ENCODE measurements at regions not wholly inside any gene's neighbourhood (a gene's known extent, or its start where the extent isn't known, plus 50 kb on each side); places are given as distances from the start of the nearest gene placed in this dataset.

DNA sequence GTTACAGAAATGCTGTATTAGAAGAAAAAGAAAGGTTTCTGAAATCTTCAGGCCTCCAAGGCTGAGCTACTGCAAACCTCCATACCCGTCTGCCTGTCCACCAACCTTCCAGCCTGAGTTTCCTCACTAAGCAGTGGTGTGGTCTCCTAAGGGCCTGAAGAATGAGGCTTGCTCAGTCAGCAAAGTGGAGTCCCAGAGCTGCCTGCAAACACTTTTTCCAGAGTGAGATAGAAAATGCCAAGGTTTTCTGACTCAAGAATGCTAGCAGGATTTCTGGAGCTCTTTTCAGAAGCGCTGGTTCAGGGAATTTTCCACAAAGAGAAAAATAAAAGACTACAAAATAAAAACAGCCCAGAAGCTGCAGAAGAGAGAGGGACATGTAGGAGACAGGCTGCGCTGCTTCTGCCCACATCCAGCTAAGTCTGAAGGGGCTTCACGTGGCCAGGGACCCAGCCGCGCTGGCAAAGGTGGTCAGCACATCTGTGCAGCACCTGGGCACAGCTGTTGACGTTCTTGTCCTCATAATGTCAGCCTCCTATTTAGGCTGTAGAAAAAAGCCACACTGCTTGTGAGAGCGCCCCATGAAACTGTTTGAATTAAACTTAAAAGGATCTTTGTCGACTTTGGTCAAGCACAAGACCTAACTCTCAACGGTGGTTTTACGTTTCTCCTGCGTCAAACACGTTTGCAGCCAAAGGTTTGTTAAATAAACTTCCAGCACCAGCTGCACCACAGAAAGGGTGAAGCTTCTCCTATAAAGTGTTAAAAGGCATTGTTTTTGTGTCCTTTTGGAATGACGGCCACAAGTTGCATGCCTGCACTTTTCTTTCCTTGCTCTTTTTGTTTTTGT, 209.0 kb downstream of the THBS2 start:
- DNase-seq: no peak

- DNase-seq: no peak
Observed at GRCh38 chr6:169042061-169042460, 211.6 kb downstream of the THBS2 start.

GRCh38 chr6:169041078-169041477, 212.6 kb downstream of the THBS2 start:
- DNase-seq: no peak

GRCh38 chr6:169038691-169039090, 215.0 kb downstream of the THBS2 start:
- DNase-seq: no peak

DNA sequence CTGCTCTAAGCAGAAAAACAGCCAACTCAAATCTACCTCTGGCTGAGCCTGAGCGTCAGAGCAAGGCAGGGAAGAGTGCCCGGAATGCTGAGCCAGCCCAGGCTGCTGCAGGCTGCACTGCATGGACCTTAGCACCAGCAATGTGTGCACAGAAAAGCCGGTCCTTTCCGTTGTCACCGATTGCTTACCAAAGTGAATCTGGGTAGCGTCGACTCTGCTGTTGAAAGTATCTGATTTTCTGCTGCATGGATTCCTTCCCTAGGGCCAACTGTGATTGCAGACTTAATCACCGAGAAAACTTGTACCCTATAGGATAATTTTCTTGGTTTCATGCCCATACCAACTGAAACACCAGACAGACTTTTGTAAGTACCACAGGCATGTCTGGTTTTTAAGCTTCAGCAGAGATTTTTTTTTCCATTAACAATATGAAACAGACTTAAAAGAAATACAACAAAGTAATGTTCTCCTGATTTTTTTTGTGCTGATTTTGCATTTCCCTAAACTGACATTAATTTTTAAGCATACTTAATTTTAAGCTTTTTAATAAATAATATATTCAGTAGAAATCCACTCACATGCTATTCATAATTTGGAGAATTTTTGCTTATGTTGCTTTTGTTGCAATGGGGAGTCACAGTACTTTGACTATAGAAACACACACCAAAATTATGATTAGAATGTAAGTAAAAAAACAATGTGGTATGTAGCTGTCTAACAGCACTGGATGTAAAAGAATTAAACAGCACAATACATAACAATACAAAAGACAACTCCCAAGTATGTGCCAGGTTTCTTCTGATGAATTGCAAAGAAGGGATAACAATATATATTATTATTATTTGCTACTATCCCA, 218.0 kb downstream of the THBS2 start:
- no peak for DNase-seq

- no peak for DNase-seq
Observed at GRCh38 chr6:169034516-169035167, 219.0 kb downstream of the THBS2 start.

- DNase-seq: no peak
Observed at GRCh38 chr6:169029861-169030260, 223.8 kb downstream of the THBS2 start.

- no peak for DNase-seq
Observed at GRCh38 chr6:169028343-169028742, 225.3 kb downstream of the THBS2 start.

DNA sequence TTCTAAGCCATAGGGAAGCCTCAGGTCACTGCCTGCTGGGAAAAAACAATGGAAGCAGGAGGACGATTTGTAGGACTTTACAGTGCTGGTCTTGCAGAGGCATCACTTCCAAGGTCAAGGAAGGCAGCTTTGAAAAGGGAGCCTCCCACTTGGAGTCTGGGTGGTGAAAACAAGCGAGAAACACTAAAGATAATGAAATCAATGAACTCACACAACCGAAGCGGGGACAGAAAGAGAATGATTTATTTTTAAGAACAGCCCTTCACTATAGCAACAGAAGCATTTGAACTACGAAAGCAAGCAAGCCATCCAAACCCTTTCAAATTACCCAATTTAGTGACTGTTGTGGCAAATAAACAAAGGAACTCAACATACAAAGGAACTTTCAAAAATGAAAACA, 227.5 kb downstream of the THBS2 start:
- DNase-seq: no peak

GRCh38 chr6:169024047-169024660, 229.5 kb downstream of the THBS2 start:
- no peak for DNase-seq

DNA sequence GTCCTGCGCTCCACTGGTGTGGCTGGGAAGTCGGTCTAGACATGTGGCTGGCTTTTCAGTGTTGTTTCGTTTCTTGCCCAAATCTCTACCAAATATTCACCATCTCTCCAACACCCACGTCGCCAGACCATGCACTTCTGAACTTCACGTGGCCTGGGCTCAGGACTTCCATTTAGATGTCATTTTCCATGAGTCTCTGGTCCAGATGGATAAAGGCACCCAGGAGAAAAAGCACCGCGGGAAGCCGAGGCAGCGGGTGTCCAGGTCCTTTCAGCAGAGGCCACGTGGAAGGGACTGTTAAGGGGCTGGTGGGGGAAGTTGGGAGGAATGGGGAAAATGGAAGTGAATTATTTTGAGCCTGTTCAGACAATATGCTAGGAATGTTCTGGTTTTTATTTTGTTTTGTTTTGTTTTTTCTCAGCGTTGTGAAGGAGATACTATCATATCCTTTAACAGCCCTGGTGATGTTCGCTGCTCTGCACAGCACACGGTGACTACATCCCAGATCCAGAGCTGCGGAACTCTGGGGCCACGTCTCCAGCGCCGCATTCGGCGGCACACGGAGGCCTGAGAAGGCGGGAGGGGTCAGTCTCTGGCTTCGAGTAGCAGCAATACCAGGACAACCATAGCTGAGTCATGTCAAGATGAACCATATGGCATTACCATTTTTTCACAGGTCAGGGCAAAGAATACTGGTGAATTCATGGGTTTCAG, 230.3 kb downstream of the THBS2 start:
- DNase-seq: no peak

- no peak for DNase-seq
Observed at GRCh38 chr6:169022079-169022478, 231.6 kb downstream of the THBS2 start.

DNA sequence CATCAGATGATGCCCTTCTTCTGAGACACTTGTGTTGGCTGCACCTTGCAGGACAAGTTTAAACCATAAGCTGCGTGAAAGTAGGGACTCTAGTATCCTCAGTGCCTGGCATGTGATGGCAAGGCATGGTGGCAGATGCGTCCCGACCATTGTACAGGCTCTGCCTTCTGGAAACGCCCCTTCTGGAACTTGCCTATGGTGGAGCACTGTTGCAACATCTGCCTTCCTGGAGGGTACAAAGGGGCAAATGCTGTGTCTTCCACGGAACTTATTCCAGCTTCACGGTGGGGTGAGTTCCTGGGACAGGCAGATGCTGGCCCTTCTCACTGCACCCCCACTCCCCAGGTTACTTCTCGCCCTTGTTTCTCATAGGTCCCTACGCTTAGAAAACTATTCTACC, 232.8 kb downstream of the THBS2 start:
- DNase-seq: no peak

GRCh38 chr6:169019727-169020491, 233.7 kb downstream of the THBS2 start:
- no peak for DNase-seq

DNA sequence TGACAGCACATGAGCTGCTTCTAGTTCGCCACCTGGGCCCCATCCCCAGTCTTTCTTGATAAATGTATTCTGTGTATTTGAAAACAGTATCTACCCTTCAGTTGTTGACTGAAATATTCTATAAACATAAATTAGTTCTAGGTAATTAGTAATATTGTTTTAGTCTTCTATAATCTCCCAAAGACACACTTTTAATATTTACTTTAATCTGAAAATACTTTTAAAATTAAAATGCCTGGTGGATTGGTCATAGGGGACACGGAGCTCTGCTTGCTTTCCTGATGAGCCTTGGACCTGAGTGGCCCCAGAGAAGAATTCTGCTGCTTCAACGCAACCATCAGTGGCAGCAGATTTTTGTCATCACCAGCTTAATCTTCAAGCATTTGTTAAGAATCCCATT, 234.5 kb downstream of the THBS2 start:
- DNase-seq: no peak

DNA sequence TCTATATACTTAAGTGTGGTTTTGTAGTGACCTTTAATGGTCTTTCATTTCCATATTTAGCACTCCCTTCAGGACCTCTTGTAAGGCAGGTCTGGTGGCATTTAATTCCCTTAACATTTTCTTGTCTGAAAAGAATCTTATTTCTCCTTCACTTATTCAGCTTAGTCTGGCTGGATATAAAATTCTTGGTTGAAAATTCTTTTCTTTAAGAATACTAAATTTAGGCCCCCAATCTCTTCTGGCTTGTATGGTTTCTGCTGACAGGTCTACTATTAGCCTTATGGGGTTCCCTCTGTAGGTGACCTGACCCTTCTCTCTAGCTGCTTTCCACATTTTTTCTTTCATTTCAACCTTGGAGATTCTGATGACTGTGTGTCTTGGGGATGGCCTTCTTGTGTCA, 236.9 kb downstream of the THBS2 start:
- DNase-seq: no peak

DNA sequence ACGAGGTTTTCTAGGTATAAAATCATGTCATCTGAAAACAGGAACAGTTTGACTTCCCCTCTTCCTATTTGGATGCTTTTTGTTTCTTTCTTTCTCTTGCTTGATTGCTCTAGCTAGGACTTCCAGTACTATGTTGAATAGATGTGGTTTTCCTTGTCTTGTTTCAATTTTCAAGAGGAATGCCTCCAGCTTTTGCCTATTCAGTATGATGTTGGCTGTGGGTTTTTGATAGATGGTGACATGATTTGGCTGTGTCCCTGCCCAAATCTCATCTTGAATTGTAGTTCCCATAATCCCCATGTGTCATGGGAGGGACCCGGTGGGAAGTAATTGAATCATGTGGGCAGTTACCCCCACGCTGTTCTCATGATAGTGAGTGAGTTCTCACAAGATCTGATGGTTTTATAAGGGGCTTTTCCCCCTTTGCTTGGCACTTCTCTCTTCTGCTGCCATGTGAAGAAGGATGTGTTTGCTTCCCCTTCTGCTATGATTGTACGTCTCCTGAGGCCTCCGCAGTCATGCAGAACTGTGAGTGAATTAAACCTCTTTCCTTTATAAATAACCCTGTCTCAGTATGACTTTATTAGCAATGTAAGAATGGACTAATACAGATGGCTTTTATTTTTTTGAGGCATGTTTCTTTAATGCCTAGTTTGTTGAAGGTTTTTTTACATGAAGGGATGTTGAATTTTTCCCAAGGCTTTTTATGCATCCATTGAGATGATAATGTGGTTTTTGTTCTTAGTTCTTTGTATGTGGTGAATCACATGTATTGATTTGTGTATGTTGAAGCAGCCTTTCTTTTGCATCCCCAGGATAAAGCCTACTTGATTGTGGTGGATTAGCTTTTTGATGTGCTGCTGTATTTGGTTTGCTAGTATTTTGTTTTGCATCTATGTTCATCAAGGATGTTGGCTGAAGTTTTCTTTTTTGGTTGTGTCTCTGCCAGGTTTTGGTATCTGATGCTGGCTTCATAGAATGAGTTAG, 239.1 kb downstream of the THBS2 start:
- DNase-seq: no peak

DNA sequence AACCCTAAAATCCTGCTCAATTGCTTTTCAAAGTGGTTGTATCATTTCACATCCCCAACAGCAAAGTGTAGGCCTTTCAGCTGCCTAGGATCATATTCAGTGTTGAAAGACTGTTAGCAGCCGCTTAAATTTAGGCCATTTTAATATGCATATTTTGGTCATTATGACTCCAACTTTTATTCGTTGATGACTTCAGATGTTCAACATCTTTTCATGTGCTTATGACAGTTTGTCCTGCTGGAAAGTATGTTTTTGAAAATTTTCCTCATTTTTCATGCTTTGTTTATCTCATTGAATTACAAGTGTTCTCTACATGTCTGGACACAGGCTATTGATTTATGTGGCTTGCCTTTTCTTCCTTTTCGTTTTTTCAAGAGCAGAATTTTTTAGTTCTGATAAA, 244.0 kb downstream of the THBS2 start:
- no peak for DNase-seq

DNA sequence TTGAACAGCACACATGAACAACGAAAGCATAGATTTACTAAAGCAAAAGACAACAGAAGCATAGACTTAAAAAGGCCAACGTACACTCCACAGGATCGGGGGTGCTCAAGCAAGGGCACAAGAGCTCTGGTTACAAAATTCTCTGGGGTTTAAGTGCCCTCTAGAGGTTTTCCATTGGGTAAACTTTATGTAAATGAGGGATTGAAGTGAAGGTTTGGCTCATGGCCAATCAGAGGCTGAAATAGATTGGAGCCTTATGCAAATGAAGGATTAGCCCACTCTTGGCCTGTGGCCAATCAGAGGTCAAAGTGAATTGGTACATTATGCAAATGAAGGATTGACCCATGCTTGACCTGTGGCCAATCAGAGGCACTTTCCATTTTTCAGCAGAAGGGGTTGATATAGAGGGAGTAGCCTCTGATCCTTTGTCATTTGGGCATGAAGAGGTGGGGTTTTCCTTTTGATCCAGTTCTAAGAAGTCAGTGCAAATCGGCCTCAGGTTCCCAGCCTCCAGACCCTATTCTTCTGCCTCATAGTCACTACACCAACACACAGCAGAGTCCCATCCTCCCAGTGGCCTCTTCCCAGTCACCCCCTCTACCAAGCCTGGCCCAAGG, 244.9 kb downstream of the THBS2 start:
- no peak for DNase-seq

GRCh38 chr6:169005166-169005565, 248.5 kb downstream of the THBS2 start:
- DNase-seq: no peak

All from inflammatory macrophage (primary cell).